Left ventricle myocardium inferior (tissue), 1 donor: ENCODE measurements at regions not wholly inside any gene's neighbourhood (a gene's known extent, or its start where the extent isn't known, plus 50 kb on each side); places are given as distances from the start of the nearest gene placed in this dataset.

ENCODE experiments used
- DNase-seq: peaks from one replicate; pipeline ENCODE4 v3.0.0-alpha.2; 2020
- H3K27ac ChIP-seq: fragments of 200-600 bp; replicated peaks from 2 replicates; pipeline ENCODE4 v1.8.0; 2021
- H3K27me3 ChIP-seq: fragments of 200-600 bp; 2 replicates; pipeline ENCODE4 v1.8.0; 2021; ENCODE audit warnings: low read depth
- H3K36me3 ChIP-seq: fragments of 200-600 bp; 2 replicates; pipeline ENCODE4 v1.8.0; 2021
- H3K4me1 ChIP-seq: fragments of 200-600 bp; 2 replicates; pipeline ENCODE4 v1.8.0; 2021
- H3K4me3 ChIP-seq: fragments of 200-600 bp; 2 replicates; pipeline ENCODE4 v1.8.0; 2021; ENCODE audit warnings: mild to moderate bottlenecking, moderate library complexity
- H3K9me3 ChIP-seq: fragments of 200-600 bp; replicated peaks from 2 replicates; pipeline ENCODE4 v1.8.0; 2021
- CTCF ChIP-seq: fragments of 200-600 bp; IDR thresholded peaks from 2 replicates; pipeline ENCODE4 v1.8.0; 2021; ENCODE audit warnings: antibody characterized with exemption, mild to moderate bottlenecking, borderline replicate concordance
- intact Hi-C: fragments of 100-400 bp; cut with micrococcal nuclease; formaldehyde crosslinking; loops from one replicate; pipeline ENCODE4 v1.11.0; 2022
- donor health status: DM: no; HTN: yes; CAD: no; lungs with severe emphysema.

GRCh38 chr9:106314476-106314875 is 548.5 kb upstream of the ZNF462 start:
- no peak for TF ChIP-seq CTCF
- no peak for DNase-seq

GRCh38 chr9:106321394-106322180 is 541.4 kb upstream of the ZNF462 start:
- H3K4me3 ChIP-seq: no peak overlapping the region
- intact Hi-C loops: no loop called here
- H3K27ac ChIP-seq: no peak overlapping the region
- no peaks in the 10 kb centered on the region for H3K27me3 ChIP-seq
- H3K9me3 ChIP-seq: no peaks in the 10 kb centered on the region
- no peaks in the 10 kb centered on the region for H3K36me3 ChIP-seq
- no peak for DNase-seq
- no peaks in the 10 kb centered on the region for H3K4me1 ChIP-seq
- TF ChIP-seq CTCF: no peak

More at GRCh38 chr9:106314476-106314875, 548.5 kb upstream of the ZNF462 start:
- H3K36me3 ChIP-seq: no peaks in the 10 kb centered on the region
- intact Hi-C loops: no loop called here
- no peaks in the 10 kb centered on the region for H3K9me3 ChIP-seq
- no peaks in the 10 kb centered on the region for H3K27me3 ChIP-seq
- no peaks in the 10 kb centered on the region for H3K4me1 ChIP-seq
- H3K27ac ChIP-seq: no peak overlapping the region
- H3K4me3 ChIP-seq: no peak overlapping the region

GRCh38 chr9:106322706-106323245 is 540.2 kb upstream of the ZNF462 start:
- no peak overlapping the region for H3K4me3 ChIP-seq
- no peak for DNase-seq
- H3K4me1 ChIP-seq: no peaks in the 10 kb centered on the region
- no peaks in the 10 kb centered on the region for H3K27me3 ChIP-seq
- TF ChIP-seq CTCF: no peak
- H3K36me3 ChIP-seq: no peaks in the 10 kb centered on the region
- intact Hi-C loops: no loop called here
- no peaks in the 10 kb centered on the region for H3K9me3 ChIP-seq
- H3K27ac ChIP-seq: no peak overlapping the region

- intact Hi-C loops: no loop called here
- H3K27ac ChIP-seq: no peak overlapping the region
- TF ChIP-seq CTCF: no peak
- H3K4me1 ChIP-seq: no peaks in the 10 kb centered on the region
- H3K27me3 ChIP-seq: no peaks in the 10 kb centered on the region
- DNase-seq: no peak
- no peak overlapping the region for H3K4me3 ChIP-seq
- no peaks in the 10 kb centered on the region for H3K36me3 ChIP-seq
- no peaks in the 10 kb centered on the region for H3K9me3 ChIP-seq
Observed at GRCh38 chr9:106324053-106324585, 538.8 kb upstream of the ZNF462 start.

- intact Hi-C loops: no loop called here
- Histone ChIP-seq H3K27me3 (no peaks in the 10 kb centered on the region), H3K36me3 (no peaks in the 10 kb centered on the region), H3K4me1 (no peaks in the 10 kb centered on the region), H3K9me3 (no peaks in the 10 kb centered on the region), H3K4me3 (no peak overlapping the region), H3K27ac (no peak overlapping the region)
- DNase-seq: no peak
- no peak for TF ChIP-seq CTCF
Observed at GRCh38 chr9:106324591-106325280, 538.2 kb upstream of the ZNF462 start.
